Umbilical cord (tissue), 1 donor: ENCODE measurements at regions not wholly inside any gene's neighbourhood (a gene's known extent, or its start where the extent isn't known, plus 50 kb on each side); places are given as distances from the start of the nearest gene placed in this dataset.
"Not testable (repeated sequence)": the region's sequence is repeated elsewhere in the genome, so short reads cannot be mapped to it uniquely, and the experiment has no call there.

Experiments used
- DNase-seq: peaks from one replicate; pipeline ENCODE4 v3.0.0-alpha.2; 2015; ENCODE audit warnings: low spot score

GRCh38 chr2:226095058-226095457, 695.5 kb downstream of the NYAP2 start:
- DNase-seq = no peak

- DNase-seq = no peak
Observed at GRCh38 chr2:226093364-226093763, 693.9 kb downstream of the NYAP2 start.

- no peak for DNase-seq
Observed at GRCh38 chr2:226088366-226088674, 688.8 kb downstream of the NYAP2 start.

- no peak for DNase-seq
Observed at GRCh38 chr2:226087505-226088365, 688.2 kb downstream of the NYAP2 start.

- DNase-seq = no peak
Observed at GRCh38 chr2:226087051-226087450, 687.5 kb downstream of the NYAP2 start.

GRCh38 chr2:226086190-226086589, 686.7 kb downstream of the NYAP2 start:
- no peak for DNase-seq

- DNase-seq = not testable (repeated sequence)
Observed at GRCh38 chr2:226085425-226085824, 685.9 kb downstream of the NYAP2 start.

DNA sequence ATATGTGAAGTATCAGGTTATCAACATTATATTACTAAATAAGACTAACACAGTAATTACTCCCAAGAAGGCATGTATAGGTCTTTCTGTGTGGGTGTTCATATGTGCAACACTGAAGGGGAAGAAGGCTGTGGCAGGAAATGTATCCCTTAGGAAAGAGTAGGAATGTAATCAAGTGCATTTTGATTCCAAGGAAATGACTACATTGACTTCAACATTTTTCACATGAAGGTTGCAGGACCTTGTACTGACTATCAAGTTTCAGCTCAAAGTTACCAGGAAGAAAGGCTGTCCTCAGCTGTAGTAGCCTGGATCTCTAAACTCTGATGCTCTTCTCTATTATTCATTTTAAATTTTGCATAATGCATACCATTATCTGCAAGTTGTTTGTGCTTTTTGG, 680.8 kb downstream of the NYAP2 start:
- no peak for DNase-seq

DNA sequence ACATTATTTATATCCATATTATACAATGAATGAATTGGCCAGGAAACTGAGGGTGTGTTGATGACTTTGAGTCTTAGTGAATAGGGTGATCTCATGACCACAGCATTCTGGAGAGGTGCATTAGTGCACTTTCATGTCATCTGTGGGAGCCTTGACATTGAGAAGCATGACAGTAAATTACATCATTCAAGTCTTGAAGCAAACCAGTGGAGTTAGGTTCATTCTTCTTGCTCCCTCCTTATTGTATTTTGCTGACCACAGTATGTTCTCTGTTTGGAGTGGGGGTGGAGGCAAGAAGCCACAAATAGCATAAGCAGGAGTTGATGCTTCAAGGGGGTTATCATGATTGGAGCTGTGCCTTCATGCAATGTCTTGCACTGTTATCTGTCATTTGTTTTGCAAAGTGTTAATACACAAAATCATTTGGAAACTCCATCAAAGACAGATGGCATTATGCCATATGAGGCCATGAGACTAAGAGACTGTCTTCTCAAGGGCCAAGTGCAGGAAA, 680.2 kb downstream of the NYAP2 start:
- DNase-seq = no peak

- no peak for DNase-seq
Observed at GRCh38 chr2:226079196-226079595, 679.7 kb downstream of the NYAP2 start.

GRCh38 chr2:226078666-226079065, 679.2 kb downstream of the NYAP2 start:
- DNase-seq = no peak

- no peak for DNase-seq
Observed at GRCh38 chr2:226077841-226078240, 678.3 kb downstream of the NYAP2 start.

- DNase-seq = peak; percentile 85
Observed at GRCh38 chr2:226077031-226077430, 677.5 kb downstream of the NYAP2 start.

- DNase-seq = no peak
Observed at GRCh38 chr2:226076529-226076928, 677.0 kb downstream of the NYAP2 start.

DNA sequence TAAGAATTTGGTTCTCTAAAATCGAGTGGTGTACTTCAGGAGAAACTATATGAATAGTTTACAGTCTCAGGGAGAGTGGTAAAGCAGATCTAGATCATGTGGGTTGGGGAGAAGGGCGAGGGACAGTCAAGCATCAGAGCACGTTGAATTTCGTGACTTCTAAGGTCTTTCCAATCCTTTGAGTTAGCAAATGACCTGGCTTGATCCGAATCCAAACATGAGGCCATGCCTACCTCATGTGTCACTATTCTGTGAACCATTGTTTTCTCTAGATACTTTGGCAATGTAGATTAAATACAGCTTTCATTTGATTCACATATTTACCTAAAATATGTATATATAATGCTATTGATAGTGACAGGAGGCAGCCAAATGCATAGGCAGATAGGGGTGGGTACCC, 674.9 kb downstream of the NYAP2 start:
- no peak for DNase-seq

DNA sequence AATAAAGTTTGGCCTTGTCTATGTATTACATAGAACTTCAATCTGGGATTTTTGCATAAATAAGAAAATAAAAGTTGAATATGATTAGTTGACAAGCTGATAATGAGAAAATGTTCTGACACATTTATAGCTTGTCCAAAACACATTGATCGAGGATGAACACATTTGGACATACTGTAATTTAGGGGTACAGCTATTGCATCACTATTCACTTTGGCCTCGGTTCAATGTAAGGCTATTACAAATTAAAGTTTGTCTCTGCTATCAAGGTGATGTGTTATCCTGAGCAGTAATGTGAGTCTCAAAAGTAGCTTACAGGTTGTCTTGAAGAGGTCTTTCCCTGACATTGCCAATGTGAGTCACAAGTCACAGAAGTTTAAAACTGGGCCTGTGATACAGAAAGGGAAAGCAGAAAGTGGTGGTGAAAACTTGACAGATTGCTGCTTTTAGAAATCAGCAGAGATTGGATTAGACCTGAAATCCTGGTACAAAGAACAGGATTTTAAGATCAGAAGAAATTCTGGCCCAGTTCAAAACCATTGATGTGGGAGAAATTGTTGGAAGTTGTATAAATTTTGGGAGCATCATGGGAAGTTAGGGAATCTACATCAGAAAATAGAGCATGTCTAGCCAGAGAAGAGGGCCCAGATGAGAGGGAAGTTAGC, 674.1 kb downstream of the NYAP2 start:
- peak; percentile 79 for DNase-seq

GRCh38 chr2:226066873-226067272, 667.4 kb downstream of the NYAP2 start:
- no peak for DNase-seq

- DNase-seq = peak; percentile 30
Observed at GRCh38 chr2:226066391-226066790, 666.9 kb downstream of the NYAP2 start.

DNA sequence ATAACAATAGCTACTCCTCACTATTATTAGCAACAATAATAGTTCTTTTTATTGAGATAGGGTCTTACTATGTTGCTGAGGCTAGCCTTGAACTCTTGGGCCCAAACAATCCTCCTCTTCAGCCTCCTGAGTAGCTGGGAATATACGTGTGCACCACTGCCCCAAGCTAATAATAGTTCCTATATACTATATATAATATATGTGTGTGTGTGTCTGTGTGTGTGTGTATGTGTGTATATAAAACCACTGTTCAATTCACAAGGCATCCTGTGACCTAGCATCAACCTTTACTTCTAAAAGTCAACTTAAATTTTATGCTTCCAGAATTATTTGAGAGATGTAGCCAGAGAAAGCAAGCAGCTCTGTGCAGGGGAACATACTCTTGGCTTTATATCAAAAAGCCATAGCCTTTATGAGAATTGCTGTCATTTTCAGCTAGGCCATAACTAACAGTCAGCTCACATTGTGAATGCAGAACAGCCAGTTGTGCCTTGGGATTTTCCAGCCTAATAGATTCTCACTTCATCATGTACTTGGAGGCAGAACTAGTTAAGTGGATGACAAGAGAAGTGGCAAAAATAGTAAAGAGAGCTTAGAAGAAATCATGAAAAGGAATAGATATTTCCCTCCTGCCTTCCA, 665.5 kb downstream of the NYAP2 start:
- DNase-seq = peak; percentile 58

GRCh38 chr2:226063704-226064440, 664.4 kb downstream of the NYAP2 start:
- DNase-seq = peak; percentile 73

DNA sequence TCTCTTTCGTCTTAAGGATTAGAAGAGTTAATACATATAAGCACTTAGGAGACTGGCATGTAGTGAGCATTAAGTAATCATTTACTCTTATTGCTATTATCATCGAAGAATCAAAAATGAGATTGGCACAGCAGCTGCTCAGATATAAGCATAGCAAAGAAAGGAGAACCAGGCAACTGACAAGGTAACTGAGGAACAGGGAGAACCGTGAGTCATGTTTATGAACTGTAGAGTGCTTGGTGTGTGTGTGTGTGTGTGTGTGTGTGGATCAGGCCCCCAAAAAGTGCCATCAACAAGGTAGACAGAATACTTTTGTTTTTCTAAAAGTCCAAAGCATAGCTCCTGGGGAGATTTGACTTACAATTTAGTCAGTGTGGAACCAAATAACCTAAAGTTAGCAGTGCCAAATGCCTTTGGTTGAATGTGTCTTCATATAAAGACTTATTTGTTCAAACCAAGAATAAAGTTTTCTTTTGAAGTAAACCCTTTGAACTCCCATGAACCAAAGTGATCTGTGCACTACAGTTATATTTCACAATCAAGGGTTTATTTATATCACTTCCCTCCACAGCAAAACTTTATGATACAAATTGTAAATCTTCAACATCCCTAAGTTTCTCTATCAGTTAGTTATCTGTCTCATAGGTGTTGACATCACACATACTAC, 660.6 kb downstream of the NYAP2 start:
- DNase-seq = no peak
